Endothelial cell of umbilical vein (primary cell): ENCODE measurements at regions not wholly inside any gene's neighbourhood (a gene's known extent, or its start where the extent isn't known, plus 50 kb on each side); places are given as distances from the start of the nearest gene placed in this dataset.

ENCODE experiments used
- BruUV-seq: library from RNA; stranded (reverse); fragments of 400-500 nt; replicated peaks from 2 replicates; lab custom pipeline; 2021; lab: Mats Ljungman, UMichigan
- CTCF ChIA-PET: fragments of 300-600, 350-600 bp; sonication (Branson Sonifier 250); formaldehyde crosslinking; loops from one replicate; lab custom pipeline; 2021; ENCODE audit warnings: antibody characterized with exemption, inconsistent platforms; lab: Charles Lee
- POLR2A ChIA-PET: fragments of 300-600, 350-600 bp; sonication (Branson Sonifier 250); formaldehyde crosslinking; loops from one replicate; lab custom pipeline; 2021; ENCODE audit warnings: antibody characterized with exemption, inconsistent platforms; lab: Charles Lee
- DNase-seq: peaks from one replicate; pipeline ENCODE4 v3.0.0-alpha.2; 2011; ENCODE audit warnings: low read depth, low spot score
- FAIRE-seq: peaks from 2 replicates; lab custom pipeline; 2011; peaks lifted over from hg19 to GRCh38; lab: Jason Lieb, UNC
- H2AFZ ChIP-seq: 2 replicates; pipeline ENCODE4 v1.6.0; 2012; ENCODE audit warnings: low read depth, low read length, control low read depth, inconsistent platforms
- H3K27ac ChIP-seq: 2 replicates; pipeline ENCODE4 v1.5.1; 2011; ENCODE audit warnings: low read depth, mild to moderate bottlenecking, control low read depth, low read length, moderate library complexity; ENCODE audit not compliant: insufficient read depth
- H3K27me3 ChIP-seq, 2 experiments: 2 replicates each; pipeline versions ENCODE4 v1.6.0 to v1.6.1; 2011; ENCODE audit warnings: low read length in 2 of 2, mixed read lengths in 1 of 2; ENCODE audit not compliant: control insufficient read depth in 2 of 2, insufficient read depth in 2 of 2
- H3K36me3 ChIP-seq, 2 experiments: 2 replicates in 1 of 2; 3 replicates in 1 of 2; pipeline ENCODE4 v1.5.1; 2011; ENCODE audit warnings: low read length in 2 of 2, mild to moderate bottlenecking in 1 of 2, moderate library complexity in 1 of 2; ENCODE audit not compliant: control insufficient read depth in 2 of 2, insufficient read depth in 2 of 2; ENCODE audit errors: extremely low read depth in 1 of 2
- H3K4me1 ChIP-seq: 3 replicates; pipeline ENCODE4 v1.5.1; 2011; ENCODE audit warnings: mild to moderate bottlenecking, low read length; ENCODE audit not compliant: control insufficient read depth, insufficient read depth; ENCODE audit errors: extremely low read depth
- H3K4me2 ChIP-seq: 2 replicates; pipeline ENCODE4 v1.6.1; 2011; ENCODE audit warnings: low read length, control low read depth, mixed read lengths; ENCODE audit not compliant: insufficient read depth
- H3K4me3 ChIP-seq, 3 experiments: fragments of 200-600 bp in 1 of 3; sonication (generic), shearing (Covaris generic) in 1 of 3; replicated peaks in 1 of 3; 2 replicates each; pipeline ENCODE4 v1.5.1; 2011 to 2016; ENCODE audit warnings: control low read depth in 3 of 3, low read length in 3 of 3, mild to moderate bottlenecking in 2 of 3, inconsistent platforms in 1 of 3, low read depth in 1 of 3, moderate library complexity in 1 of 3; ENCODE audit not compliant: insufficient read depth in 1 of 3
- H3K79me2 ChIP-seq: 2 replicates; pipeline ENCODE4 v1.6.0; 2012; ENCODE audit warnings: low read length, inconsistent platforms; ENCODE audit not compliant: control insufficient read depth, insufficient read depth
- H3K9ac ChIP-seq: replicated peaks from 2 replicates; pipeline ENCODE3; 2011; ENCODE audit warnings: low read length, control low read depth; ENCODE audit not compliant: insufficient read depth; ENCODE audit errors: extremely low read depth
- H3K9me1 ChIP-seq: replicated peaks from 3 replicates; pipeline ENCODE4 v1.6.0; 2011; ENCODE audit warnings: mild to moderate bottlenecking, low read length; ENCODE audit not compliant: control insufficient read depth, insufficient read depth; ENCODE audit errors: extremely low read depth
- H3K9me3 ChIP-seq: replicated peaks from 2 replicates; pipeline ENCODE4 v1.5.1; 2012; ENCODE audit warnings: low read length, inconsistent platforms; ENCODE audit not compliant: control insufficient read depth, insufficient read depth
- H4K20me1 ChIP-seq: replicated peaks from 2 replicates; pipeline ENCODE3; 2011; ENCODE audit warnings: mild to moderate bottlenecking, low read length; ENCODE audit not compliant: control insufficient read depth, insufficient read depth; ENCODE audit errors: extremely low read depth
- CTCF ChIP-seq, 2 donors: IDR thresholded peaks; 1 replicate in 1 of 2; 2 replicates in 1 of 2; pipeline ENCODE4 v1.5.1; 2011; ENCODE audit warnings: low read length in 2 of 2, mild to moderate bottlenecking in 2 of 2, moderate library complexity in 2 of 2, control low read depth in 1 of 2, inconsistent platforms in 1 of 2, low read depth in 1 of 2; ENCODE audit not compliant: insufficient read depth in 1 of 2; ENCODE audit errors: extremely low read depth in 1 of 2
- EZH2 ChIP-seq: IDR thresholded peaks from 2 replicates; pipeline ENCODE4 v1.6.1; 2012; ENCODE audit warnings: borderline replicate concordance, low read depth, mild to moderate bottlenecking, moderate library complexity, low read length, inconsistent platforms; ENCODE audit not compliant: severe bottlenecking
- FOS ChIP-seq: IDR thresholded peaks from 2 replicates; pipeline ENCODE4 v1.6.1; 2011; ENCODE audit warnings: mild to moderate bottlenecking, low read length, moderate library complexity, borderline replicate concordance; ENCODE audit not compliant: insufficient read depth
- GATA2 ChIP-seq: IDR thresholded peaks from 2 replicates; pipeline ENCODE4 v1.7.0; 2011; ENCODE audit warnings: low read depth, mild to moderate bottlenecking, moderate library complexity, mixed read lengths, low read length; ENCODE audit not compliant: insufficient read length, insufficient read depth
- JUN ChIP-seq: IDR thresholded peaks from 2 replicates; pipeline ENCODE4 v1.6.1; 2011; ENCODE audit warnings: borderline replicate concordance, low read depth; ENCODE audit not compliant: insufficient read length, insufficient read depth
- MYC ChIP-seq: IDR thresholded peaks from one replicate; pipeline ENCODE4 v1.6.1; 2011; ENCODE audit warnings: mild to moderate bottlenecking, low read depth, low read length
- POLR2A ChIP-seq: IDR thresholded peaks from 2 replicates; pipeline ENCODE4 v1.6.1; 2012; ENCODE audit warnings: low read depth, mild to moderate bottlenecking, control low read depth, low read length
- POLR2AphosphoS5 ChIP-seq: IDR thresholded peaks from 2 replicates; pipeline ENCODE4 v1.6.1; 2012; ENCODE audit warnings: low read depth, mild to moderate bottlenecking, control low read depth, low read length, moderate library complexity; ENCODE audit not compliant: insufficient read depth
- dilution Hi-C: fragments of 300-500 bp; cut with MboI; formaldehyde crosslinking; loops from one replicate; pipeline ENCODE4 v1.15.0; 2019; ENCODE audit warnings: low sequenced_read_pairs; ENCODE audit not compliant: extremely low pct_ligation_motif_present
- intact Hi-C: fragments of 100-400 bp; cut with micrococcal nuclease; formaldehyde crosslinking; loops from one replicate; pipeline ENCODE4 v1.10.0; 2022

GRCh38 chr7:12157517-12157916, 53.6 kb upstream of the TMEM106B start:
- FAIRE-seq (no peak), DNase-seq (no peak)
- dilution Hi-C loops = no loop called here
- Histone ChIP-seq H3K79me2 (no peaks in the 10 kb centered on the region), H3K9ac (no peak overlapping the region), H3K4me3 (no peak overlapping the region), H3K9me3 (no peaks in the 10 kb centered on the region), H3K4me1 (peaks cover 8% of the 10 kb centered on the region), H4K20me1 (no peaks in the 10 kb centered on the region), H3K27me3 (no peaks in the 10 kb centered on the region), H3K36me3 (no peaks in the 10 kb centered on the region), H2AFZ (no peak overlapping the region), H3K9me1 (no peaks in the 10 kb centered on the region), H3K27ac (no peak overlapping the region), H3K4me2 (no peak overlapping the region)
- ChIA-PET POLR2A (no interaction called here), CTCF (no interaction called here)
- no TSS peak for BruUV-seq
- intact Hi-C loops = no loop called here
- TF ChIP-seq JUN (no peak), POLR2A (no peak), MYC (no peak), GATA2 (no peak), FOS (no peak), CTCF (IDR thresholded peaks at IDR 0.05; ENCODE audit: extremely low read depth in 1 of 2, insufficient read depth in 1 of 2, low read depth in 1 of 2, low read length in 2 of 2) (no peak), POLR2AphosphoS5 (no peak), EZH2 (no peak)
